ENCODE measurements at regions not wholly inside any gene's neighbourhood (a gene's known extent, or its start where the extent isn't known, plus 50 kb on each side); places are given as distances from the start of the nearest gene placed in this dataset.

DNA sequence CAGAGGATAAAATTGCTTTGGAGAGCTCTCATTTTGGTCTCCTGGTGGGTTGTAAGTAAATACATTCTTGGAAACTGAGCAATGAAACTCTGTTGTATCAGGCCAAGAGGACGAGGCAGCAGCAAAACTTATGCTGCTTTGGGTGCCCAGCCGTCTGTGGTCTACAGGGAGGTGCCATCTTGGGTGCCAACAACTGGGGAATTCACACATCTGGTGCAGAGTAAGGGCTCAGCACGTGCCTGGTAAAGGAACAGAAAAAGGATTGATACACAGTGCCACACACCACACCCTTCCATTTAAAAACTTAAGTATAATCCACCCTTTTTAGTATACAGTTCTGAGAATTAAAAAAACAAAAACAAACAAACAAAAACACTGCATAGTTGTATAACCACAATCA is 221.9 kb downstream of the TSN start:
- H3K27me3 Mint-ChIP-seq (ENCODE audit: low read depth) = no peaks in the 10 kb centered on the region
- H3K27ac Mint-ChIP-seq = no peak overlapping the region
- peaks cover 5% of the 10 kb centered on the region for H3K4me1 Mint-ChIP-seq (ENCODE audit: low read depth)
- no peaks in the 10 kb centered on the region for H3K36me3 Mint-ChIP-seq (ENCODE audit: low read depth)
- no peaks in the 10 kb centered on the region for H3K9me3 Mint-ChIP-seq
- H3K4me3 Mint-ChIP-seq = no peak overlapping the region

DNA sequence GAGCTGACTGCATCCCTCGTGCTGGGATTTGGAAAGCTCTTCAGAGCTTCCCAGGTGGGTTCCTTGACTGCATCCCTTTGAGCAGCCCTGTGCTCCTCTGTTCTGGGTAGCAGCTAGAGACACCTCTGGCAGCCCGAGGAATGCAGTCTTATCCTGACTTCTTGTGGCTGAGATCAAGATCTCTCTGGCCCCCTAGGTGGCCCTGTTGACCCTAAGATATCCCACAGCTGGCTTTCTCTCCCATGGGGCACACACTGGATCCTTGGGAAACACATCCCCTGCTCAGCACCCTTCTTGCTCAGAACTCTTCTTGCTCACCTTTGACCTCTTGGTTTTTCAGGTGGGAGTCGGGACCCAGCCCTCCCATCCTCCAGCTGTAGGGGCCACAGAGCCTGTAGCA is 237.2 kb downstream of the TSN start:
- no peak overlapping the region for H3K27ac Mint-ChIP-seq
- no peaks in the 10 kb centered on the region for H3K9me3 Mint-ChIP-seq
- H3K27me3 Mint-ChIP-seq (ENCODE audit: low read depth) = peaks cover 9% of the 10 kb centered on the region
- no peak overlapping the region for H3K4me3 Mint-ChIP-seq
- H3K36me3 Mint-ChIP-seq (ENCODE audit: low read depth) = no peaks in the 10 kb centered on the region
- no peaks in the 10 kb centered on the region for H3K4me1 Mint-ChIP-seq (ENCODE audit: low read depth)

DNA sequence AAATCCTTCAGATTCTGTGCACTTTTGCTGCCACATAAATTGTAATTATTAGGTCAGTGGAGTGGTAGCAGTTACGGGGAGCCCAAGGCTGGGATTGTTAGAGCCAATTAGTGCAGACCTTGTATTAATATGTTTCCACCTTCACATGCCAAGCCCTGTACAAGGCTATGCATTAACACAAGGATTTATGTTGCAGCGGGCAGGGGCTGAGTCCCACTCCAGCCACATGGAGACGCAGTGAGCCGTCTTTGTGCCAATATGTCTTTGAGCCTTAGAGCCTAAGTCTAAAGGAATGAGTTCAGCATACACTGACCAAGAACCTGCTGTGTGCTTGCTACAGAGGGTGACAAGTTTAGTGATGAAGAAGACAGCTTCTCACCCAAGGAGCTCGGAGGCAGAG is 238.2 kb downstream of the TSN start:
- Mint-ChIP-seq H3K36me3 (ENCODE audit: low read depth) (no peaks in the 10 kb centered on the region), H3K9me3 (no peaks in the 10 kb centered on the region), H3K27me3 (ENCODE audit: low read depth) (peaks cover 6% of the 10 kb centered on the region), H3K4me1 (ENCODE audit: low read depth) (no peaks in the 10 kb centered on the region), H3K4me3 (no peak overlapping the region), H3K27ac (no peak overlapping the region)

DNA sequence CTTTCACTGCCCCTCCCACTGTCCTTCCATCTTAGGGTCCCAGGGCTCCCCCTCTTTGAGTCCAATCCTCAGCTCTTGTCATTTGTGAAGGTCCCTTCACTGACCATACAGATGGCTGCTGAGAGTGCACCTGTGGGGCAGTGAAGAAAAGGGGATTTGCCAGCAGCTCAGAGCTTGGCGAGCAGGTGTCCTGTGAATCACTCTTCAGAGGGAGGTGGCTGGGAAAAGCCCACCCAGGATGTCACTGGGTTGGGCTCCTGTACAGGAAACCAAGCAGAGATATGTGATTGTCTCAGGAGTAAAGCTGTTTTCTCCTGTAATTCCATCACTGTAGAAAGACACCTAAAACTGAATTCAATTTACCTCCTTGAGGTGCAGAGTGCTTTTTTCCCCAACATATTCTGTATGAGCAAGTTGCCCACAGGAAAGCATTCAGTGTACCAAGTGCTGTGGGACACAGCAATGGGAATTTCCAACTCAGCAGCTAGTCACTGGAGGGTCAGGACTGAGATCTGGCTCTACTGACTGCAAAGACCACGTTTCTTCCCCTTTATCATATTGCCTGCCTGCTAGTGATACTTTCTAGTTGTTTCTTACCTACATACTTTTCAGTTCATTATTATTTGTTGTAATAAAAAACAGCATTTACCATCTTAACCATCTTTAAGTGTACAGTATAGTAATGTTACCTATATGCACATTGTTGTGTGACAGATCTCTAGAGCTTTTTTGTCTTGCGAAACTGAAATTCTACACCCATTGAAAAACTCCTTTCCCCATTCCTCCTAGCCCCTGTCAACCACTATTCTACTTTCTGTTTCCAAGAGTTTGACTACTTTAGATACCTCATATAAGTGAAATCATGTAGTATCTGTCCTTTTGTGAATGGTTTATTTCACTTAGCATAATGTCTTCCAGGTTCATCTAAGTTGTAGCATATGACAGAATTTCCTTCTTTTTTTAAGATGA is 239.1 kb downstream of the TSN start:
- H3K27me3 Mint-ChIP-seq (ENCODE audit: low read depth) = no peaks in the 10 kb centered on the region
- H3K4me1 Mint-ChIP-seq (ENCODE audit: low read depth) = no peaks in the 10 kb centered on the region
- H3K36me3 Mint-ChIP-seq (ENCODE audit: low read depth) = no peaks in the 10 kb centered on the region
- no peaks in the 10 kb centered on the region for H3K9me3 Mint-ChIP-seq
- no peak overlapping the region for H3K4me3 Mint-ChIP-seq
- H3K27ac Mint-ChIP-seq = no peak overlapping the region

DNA sequence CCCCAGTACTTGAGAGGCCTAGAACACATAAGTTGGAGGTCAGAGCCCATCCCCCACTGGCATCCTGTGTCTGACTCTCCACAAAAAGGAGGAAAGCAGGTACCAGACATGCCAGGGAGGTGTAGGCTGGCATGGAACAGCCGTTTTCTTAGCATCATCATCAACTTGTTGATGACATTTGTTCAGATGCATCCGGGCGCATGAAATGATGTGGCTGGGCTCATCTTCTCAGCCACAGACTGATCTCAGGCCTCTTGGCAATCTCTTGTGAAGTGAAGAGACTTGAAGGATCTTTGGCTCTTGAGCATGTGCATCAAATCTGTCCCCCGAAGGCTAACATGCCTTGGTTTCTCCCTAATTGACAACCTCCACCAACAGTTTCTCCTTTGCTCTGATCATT is 243.3 kb downstream of the TSN start:
- H3K4me1 Mint-ChIP-seq (ENCODE audit: low read depth) = no peaks in the 10 kb centered on the region
- no peaks in the 10 kb centered on the region for H3K27me3 Mint-ChIP-seq (ENCODE audit: low read depth)
- no peak overlapping the region for H3K27ac Mint-ChIP-seq
- H3K9me3 Mint-ChIP-seq = no peaks in the 10 kb centered on the region
- no peak overlapping the region for H3K4me3 Mint-ChIP-seq
- H3K36me3 Mint-ChIP-seq (ENCODE audit: low read depth) = no peaks in the 10 kb centered on the region

DNA sequence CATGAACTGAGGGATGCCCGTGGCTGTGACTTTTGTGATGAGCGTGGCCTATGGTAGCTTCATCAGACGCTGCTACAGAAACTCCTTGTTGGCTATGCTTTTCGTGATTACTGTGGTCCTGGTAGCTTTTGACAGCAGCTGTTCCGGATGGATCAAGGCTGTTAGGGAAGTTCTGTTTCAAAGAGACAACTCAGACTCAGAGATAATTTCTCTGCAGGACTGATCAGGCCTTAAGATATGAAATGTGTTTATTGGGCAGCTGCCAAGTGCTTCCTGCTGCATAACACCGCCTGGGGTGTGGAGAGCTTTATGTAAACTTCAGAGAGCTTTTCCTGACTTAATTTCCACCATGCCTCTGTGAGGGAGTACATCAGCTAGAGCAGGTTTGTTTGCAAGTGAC is 243.8 kb downstream of the TSN start:
- no peak overlapping the region for H3K4me3 Mint-ChIP-seq
- no peaks in the 10 kb centered on the region for H3K27me3 Mint-ChIP-seq (ENCODE audit: low read depth)
- H3K4me1 Mint-ChIP-seq (ENCODE audit: low read depth) = no peaks in the 10 kb centered on the region
- H3K27ac Mint-ChIP-seq = no peak overlapping the region
- H3K36me3 Mint-ChIP-seq (ENCODE audit: low read depth) = no peaks in the 10 kb centered on the region
- no peaks in the 10 kb centered on the region for H3K9me3 Mint-ChIP-seq

DNA sequence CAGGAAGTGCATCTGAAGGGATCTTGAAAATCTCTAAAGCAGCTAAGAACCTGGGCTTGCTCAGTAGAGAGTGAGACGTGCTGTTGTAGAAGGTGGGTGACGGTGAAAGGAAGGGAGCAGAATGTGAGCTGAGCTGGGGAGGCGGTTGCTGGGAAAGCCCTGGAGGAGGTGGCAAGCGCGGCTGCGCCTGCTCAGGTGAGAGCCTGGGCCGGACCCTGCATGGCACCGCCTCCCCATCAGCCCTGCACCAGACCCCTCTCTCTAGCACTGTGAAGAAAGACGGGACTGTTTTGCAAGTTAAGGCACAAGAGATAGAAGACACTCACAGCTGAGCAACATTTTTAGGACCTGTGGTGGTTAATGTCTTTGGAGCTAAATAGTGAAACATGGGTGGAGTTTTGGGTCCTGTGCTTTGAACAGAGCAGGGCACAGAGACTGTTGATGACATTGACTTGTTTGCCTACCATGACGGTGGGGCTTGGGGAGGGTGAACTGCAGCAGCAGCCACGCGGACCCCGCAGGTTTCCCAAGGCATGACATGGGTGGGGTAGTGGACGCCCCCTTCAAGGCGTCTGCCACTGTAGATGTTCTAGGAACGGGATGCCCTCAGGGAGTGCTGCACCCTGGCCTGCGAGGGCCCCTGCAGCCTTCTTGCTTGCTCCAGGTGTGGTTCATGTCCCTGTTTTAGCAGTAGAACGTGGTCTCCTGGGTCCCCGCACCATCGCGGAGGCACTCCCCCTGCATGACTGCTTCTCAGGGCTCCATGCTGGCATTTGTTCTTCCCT is 245.3 kb downstream of the TSN start:
- H3K4me1 Mint-ChIP-seq (ENCODE audit: low read depth) = no peaks in the 10 kb centered on the region

DNA sequence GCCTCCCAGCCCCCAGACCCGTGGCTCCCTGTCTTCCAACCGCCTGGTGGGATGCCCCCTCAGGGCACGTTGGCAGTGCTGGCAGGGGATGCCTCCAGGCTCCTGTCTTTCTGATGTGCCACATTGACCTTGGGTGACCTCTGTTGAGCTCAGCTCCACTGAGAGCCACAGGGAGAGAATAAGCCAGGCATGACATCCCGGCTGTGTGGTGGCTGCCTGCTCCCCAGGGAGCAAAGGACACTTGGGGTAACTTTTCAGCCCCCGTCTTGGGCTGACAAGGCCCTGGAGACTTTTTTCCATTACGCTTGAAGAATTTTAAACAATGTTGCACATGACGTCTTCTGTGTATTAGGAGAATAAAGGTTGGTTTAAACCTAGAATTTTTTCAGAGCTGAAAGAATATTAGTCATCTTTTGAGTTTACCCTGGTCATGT is 246.0 kb downstream of the TSN start:
- no peak overlapping the region for H3K27ac Mint-ChIP-seq
- H3K27me3 Mint-ChIP-seq (ENCODE audit: low read depth) = no peaks in the 10 kb centered on the region
- H3K4me3 Mint-ChIP-seq = no peak overlapping the region
- no peaks in the 10 kb centered on the region for H3K9me3 Mint-ChIP-seq
- no peaks in the 10 kb centered on the region for H3K36me3 Mint-ChIP-seq (ENCODE audit: low read depth)
- H3K4me1 Mint-ChIP-seq (ENCODE audit: low read depth) = no peaks in the 10 kb centered on the region

More for the DNA sequence above, 245.3 kb downstream of the TSN start:
- no peak overlapping the region for H3K27ac Mint-ChIP-seq
- no peaks in the 10 kb centered on the region for H3K9me3 Mint-ChIP-seq
- H3K27me3 Mint-ChIP-seq (ENCODE audit: low read depth) = no peaks in the 10 kb centered on the region
- no peaks in the 10 kb centered on the region for H3K36me3 Mint-ChIP-seq (ENCODE audit: low read depth)
- H3K4me3 Mint-ChIP-seq = no peak overlapping the region

DNA sequence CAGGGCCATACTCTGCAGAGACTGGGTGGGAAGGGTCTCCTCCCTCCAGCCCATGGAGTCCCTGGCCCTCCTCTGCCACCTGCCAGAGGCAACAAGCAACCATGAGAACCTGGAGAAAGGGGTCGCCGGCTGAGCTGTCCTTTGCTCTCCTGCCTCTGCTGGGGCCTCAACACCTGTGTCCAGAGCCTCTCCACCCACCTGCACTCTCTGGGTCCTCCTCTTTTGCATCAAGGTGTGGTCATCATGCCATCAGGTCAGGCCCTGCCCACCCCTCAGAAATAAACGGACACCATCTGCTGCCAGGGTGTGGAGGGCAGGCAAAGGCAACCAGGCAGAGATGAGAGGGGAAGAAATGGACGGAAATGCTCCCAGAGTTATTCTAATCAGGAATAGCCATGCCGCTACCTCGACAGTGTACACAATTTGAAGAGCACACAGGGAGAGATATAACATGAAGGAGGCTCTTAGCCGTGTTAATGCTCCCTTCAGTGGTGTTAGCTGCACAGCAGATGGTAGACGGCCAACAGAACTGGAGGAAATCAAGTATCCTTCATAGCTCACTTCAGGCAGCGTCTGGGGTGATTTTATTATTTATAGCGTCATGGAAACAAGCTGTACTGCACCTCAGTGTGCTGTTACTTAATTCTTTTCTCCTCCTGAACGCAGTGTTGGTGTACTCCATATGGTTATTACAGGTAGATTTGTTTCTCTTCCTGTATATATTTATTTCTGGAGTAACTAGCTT is 247.9 kb downstream of the TSN start:
- Mint-ChIP-seq H3K4me3 (no peak overlapping the region), H3K27me3 (ENCODE audit: low read depth) (no peaks in the 10 kb centered on the region), H3K36me3 (ENCODE audit: low read depth) (no peaks in the 10 kb centered on the region), H3K9me3 (no peaks in the 10 kb centered on the region), H3K4me1 (ENCODE audit: low read depth) (no peaks in the 10 kb centered on the region), H3K27ac (no peak overlapping the region)

DNA sequence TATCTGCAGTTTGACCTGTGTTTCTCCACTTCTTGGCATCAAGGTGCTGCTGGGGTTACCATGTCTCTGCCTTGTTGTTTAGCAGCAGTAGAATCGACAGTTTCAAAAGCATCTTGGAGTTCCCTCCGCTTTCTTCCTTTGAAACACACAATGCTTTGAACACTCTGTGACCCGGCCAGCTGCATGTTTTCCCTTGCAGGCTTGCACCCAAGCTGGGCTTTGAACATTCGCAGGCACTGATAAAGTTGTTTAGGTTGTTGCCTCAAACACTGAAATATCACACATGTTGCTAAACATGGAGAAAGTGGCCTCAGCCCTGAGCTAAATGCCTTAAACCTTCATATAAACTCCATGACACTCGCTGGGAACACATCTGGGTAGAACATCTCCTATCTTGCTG is 251.7 kb downstream of the TSN start:
- no peaks in the 10 kb centered on the region for H3K9me3 Mint-ChIP-seq
- no peaks in the 10 kb centered on the region for H3K27me3 Mint-ChIP-seq (ENCODE audit: low read depth)
- no peaks in the 10 kb centered on the region for H3K36me3 Mint-ChIP-seq (ENCODE audit: low read depth)
- H3K4me3 Mint-ChIP-seq = no peak overlapping the region
- H3K27ac Mint-ChIP-seq = no peak overlapping the region
- H3K4me1 Mint-ChIP-seq (ENCODE audit: low read depth) = no peaks in the 10 kb centered on the region

DNA sequence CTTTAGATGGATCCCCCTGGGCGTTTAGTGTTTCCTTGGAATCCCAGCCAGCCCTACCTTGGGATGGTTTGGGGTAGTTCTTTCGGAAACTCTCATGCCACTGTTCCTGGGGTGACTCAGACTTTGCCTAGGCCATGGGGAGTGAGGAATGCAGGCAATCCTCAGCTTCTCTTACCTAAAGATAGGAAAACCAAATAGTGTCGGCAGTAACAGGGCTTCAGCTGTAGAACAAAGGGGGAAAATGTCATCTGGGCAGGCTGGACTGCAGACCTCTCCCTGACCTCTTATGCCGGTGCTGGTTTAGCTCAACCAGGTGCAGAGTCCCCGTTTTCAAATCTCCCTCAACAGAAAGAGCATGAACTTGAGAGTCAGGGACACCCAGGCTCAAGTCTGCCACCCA is 252.1 kb downstream of the TSN start:
- Mint-ChIP-seq H3K9me3 (no peaks in the 10 kb centered on the region), H3K4me1 (ENCODE audit: low read depth) (no peaks in the 10 kb centered on the region), H3K27me3 (ENCODE audit: low read depth) (no peaks in the 10 kb centered on the region), H3K36me3 (ENCODE audit: low read depth) (no peaks in the 10 kb centered on the region), H3K27ac (no peak overlapping the region), H3K4me3 (no peak overlapping the region)

DNA sequence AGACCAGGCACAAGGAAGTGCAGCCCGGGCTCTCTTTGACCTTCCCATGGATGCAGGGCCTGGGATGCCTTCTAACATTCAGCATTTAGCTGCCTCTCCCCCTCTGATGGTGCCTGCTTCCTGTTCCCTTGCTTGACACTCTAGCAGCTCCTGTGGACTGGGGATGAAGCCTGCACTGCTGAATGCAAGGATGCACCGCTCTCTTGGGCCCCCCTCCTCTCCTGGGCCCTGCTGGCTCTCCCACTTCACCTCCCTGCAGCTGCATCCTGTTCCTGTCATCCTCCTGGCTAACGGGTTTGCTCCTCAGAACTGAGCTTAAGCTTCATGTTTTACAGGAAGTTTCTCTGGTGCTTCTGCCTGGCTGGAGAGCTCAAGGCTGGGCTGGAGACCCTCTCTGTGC is 254.1 kb downstream of the TSN start:
- Mint-ChIP-seq H3K9me3 (no peaks in the 10 kb centered on the region), H3K4me1 (ENCODE audit: low read depth) (no peaks in the 10 kb centered on the region), H3K4me3 (no peak overlapping the region), H3K27me3 (ENCODE audit: low read depth) (no peaks in the 10 kb centered on the region), H3K36me3 (ENCODE audit: low read depth) (no peaks in the 10 kb centered on the region), H3K27ac (no peak overlapping the region)

DNA sequence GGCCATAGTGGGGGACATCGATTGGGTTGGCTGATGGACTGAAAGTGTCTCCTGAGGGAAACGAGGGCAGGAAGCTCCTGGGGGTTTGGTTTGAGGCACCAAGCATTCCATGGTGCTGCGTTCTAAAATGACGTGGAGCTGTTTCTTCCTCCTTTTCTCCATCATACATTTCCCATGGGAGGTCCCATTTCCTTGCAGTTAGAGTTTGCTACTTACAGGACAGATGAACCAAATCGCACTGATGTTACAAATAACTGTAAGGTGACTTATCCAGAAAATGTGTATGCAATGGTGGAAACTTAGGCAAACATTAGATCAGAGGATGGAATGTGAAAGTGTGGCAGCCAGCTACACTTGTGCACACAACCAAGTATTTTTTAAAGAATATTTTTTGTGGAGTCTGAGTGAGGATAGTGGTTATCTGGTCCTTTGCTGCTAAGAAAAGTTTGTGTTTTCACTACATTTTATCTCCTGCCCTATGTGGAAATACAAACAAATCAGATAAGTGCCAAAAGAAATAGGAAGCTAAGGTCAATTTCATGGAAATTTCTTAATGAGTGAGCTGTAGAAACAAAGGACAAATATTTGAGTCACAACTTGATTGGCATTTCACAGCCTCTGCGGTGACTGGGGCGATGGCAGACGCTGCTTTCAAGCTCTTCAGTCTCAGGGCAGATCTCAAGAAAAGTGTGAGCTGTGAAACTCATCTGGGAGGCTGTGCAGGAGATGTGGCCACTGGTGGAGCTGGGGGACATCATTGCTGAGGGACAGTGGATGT is 256.2 kb downstream of the TSN start:
- H3K36me3 Mint-ChIP-seq (ENCODE audit: low read depth) = no peaks in the 10 kb centered on the region
- H3K4me1 Mint-ChIP-seq (ENCODE audit: low read depth) = no peaks in the 10 kb centered on the region
- no peak overlapping the region for H3K4me3 Mint-ChIP-seq
- H3K27ac Mint-ChIP-seq = no peak overlapping the region
- no peaks in the 10 kb centered on the region for H3K9me3 Mint-ChIP-seq
- no peaks in the 10 kb centered on the region for H3K27me3 Mint-ChIP-seq (ENCODE audit: low read depth)

DNA sequence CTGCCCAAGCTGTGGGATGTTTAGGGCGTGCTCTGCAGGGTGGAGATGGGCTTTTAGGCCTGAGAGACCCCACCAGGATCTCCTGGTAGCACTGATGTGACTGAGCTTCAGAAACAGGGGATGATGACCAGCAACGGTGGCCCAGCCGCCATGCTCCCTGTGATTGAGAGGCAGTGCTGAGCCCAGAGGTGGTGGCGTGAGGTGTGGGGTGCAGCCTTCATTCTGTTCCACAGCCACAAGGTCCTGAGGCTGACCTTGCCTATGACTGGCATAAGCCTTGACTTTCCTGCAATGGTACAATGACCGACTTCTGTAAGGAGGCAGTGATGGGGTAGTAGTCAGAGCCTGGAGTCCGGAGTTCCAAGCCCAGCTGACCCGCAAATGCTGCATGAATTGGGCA is 263.3 kb downstream of the TSN start:
- H3K27ac Mint-ChIP-seq = no peak overlapping the region
- no peaks in the 10 kb centered on the region for H3K9me3 Mint-ChIP-seq
- no peaks in the 10 kb centered on the region for H3K4me1 Mint-ChIP-seq (ENCODE audit: low read depth)
- H3K36me3 Mint-ChIP-seq (ENCODE audit: low read depth) = no peaks in the 10 kb centered on the region
- no peak overlapping the region for H3K4me3 Mint-ChIP-seq
- H3K27me3 Mint-ChIP-seq (ENCODE audit: low read depth) = no peaks in the 10 kb centered on the region
